Mucosa of descending colon (tissue), 3 donors: ENCODE measurements at regions not wholly inside any gene's neighbourhood (a gene's known extent, or its start where the extent isn't known, plus 50 kb on each side); places are given as distances from the start of the nearest gene placed in this dataset.

ENCODE experiments used
- ATAC-seq: fragments of 200-7000 bp; cut with Tn5 transposase; one replicate; pipeline ENCODE4 v1.9.1; 2020; ENCODE audit warnings: mild to moderate bottlenecking, moderate library complexity
- DNase-seq, 3 donors: peaks; one replicate each; pipeline ENCODE4 v3.0.0-alpha.2; 2020
- H3K36me3 ChIP-seq: fragments of 200-600 bp; one replicate; pipeline ENCODE4 v1.8.0; 2021; ENCODE audit warnings: low read depth, mild to moderate bottlenecking
- H3K4me1 ChIP-seq: fragments of 200-600 bp; one replicate; pipeline ENCODE4 v1.8.0; 2021; ENCODE audit warnings: low read depth, mild to moderate bottlenecking
- H3K4me3 ChIP-seq: fragments of 200-600 bp; one replicate; pipeline ENCODE4 v1.8.0; 2021; ENCODE audit warnings: mild to moderate bottlenecking
- H3K9me3 ChIP-seq: fragments of 200-600 bp; one replicate; pipeline ENCODE4 v1.8.0; 2021; ENCODE audit warnings: mild to moderate bottlenecking
- CTCF ChIP-seq: fragments of 200-600 bp; IDR thresholded peaks from one replicate; pipeline ENCODE4 v1.8.0; 2022; ENCODE audit warnings: antibody characterized with exemption, mild to moderate bottlenecking
- intact Hi-C, 2 donors: fragments of 100-400 bp; cut with DNase I in 1 of 2; cut with micrococcal nuclease in 1 of 2; formaldehyde crosslinking; loops; one replicate each; pipeline versions ENCODE4 v1.11.0 to v1.11.1; 2022; cut with DNase I, micrococcal nuclease
- donor health status: DM: no; HTN: no; CAD: no; lungs with moderate emphysema.
- donor health status: DM: no; HTN: no; CAD: no.
- donor health status: DM: no; HTN: yes; CAD: no.

- Histone ChIP-seq H3K4me3 (no peak overlapping the region), H3K4me1 (no peaks in the 10 kb centered on the region), H3K9me3 (peaks cover 2% of the 10 kb centered on the region), H3K36me3 (no peaks in the 10 kb centered on the region)
- ATAC-seq: no peak
- DNase-seq: no peak
- TF ChIP-seq CTCF: no peak
- intact Hi-C loops: no loop called here
Measured at GRCh38 chr11:127203490-127203889, 202.9 kb upstream of the KIRREL3 start.

- no peak for DNase-seq
- Histone ChIP-seq H3K4me3 (no peak overlapping the region), H3K9me3 (peaks cover 2% of the 10 kb centered on the region), H3K36me3 (no peaks in the 10 kb centered on the region), H3K4me1 (no peaks in the 10 kb centered on the region)
- ATAC-seq: no peak
- intact Hi-C loops: no loop called here
- no peak for TF ChIP-seq CTCF
Measured at GRCh38 chr11:127202105-127202504, 201.5 kb upstream of the KIRREL3 start.

GRCh38 chr11:127199306-127199801 is 198.8 kb upstream of the KIRREL3 start:
- no peak for DNase-seq
- no peak for TF ChIP-seq CTCF
- intact Hi-C loops: no loop called here

GRCh38 chr11:127195501-127196120 is 195.0 kb upstream of the KIRREL3 start:
- TF ChIP-seq CTCF: no peak
- intact Hi-C loops: no loop called here
- Histone ChIP-seq H3K9me3 (no peaks in the 10 kb centered on the region), H3K4me1 (no peaks in the 10 kb centered on the region), H3K4me3 (no peak overlapping the region), H3K36me3 (no peaks in the 10 kb centered on the region)
- no peak for ATAC-seq
- DNase-seq: no peak

More at GRCh38 chr11:127199306-127199801, 198.8 kb upstream of the KIRREL3 start:
- no peak overlapping the region for H3K4me3 ChIP-seq
- H3K4me1 ChIP-seq: no peaks in the 10 kb centered on the region
- no peaks in the 10 kb centered on the region for H3K36me3 ChIP-seq
- ATAC-seq: no peak
- H3K9me3 ChIP-seq: no peaks in the 10 kb centered on the region

GRCh38 chr11:127194521-127194920 is 194.0 kb upstream of the KIRREL3 start:
- H3K36me3 ChIP-seq: no peaks in the 10 kb centered on the region
- no peaks in the 10 kb centered on the region for H3K4me1 ChIP-seq
- DNase-seq: no peak
- no peaks in the 10 kb centered on the region for H3K9me3 ChIP-seq
- intact Hi-C loops: no loop called here
- TF ChIP-seq CTCF: no peak
- no peak for ATAC-seq
- no peak overlapping the region for H3K4me3 ChIP-seq

GRCh38 chr11:127193950-127194349 is 193.4 kb upstream of the KIRREL3 start:
- no peak for TF ChIP-seq CTCF
- intact Hi-C loops: no loop called here
- no peaks in the 10 kb centered on the region for H3K4me1 ChIP-seq
- H3K4me3 ChIP-seq: no peak overlapping the region
- no peaks in the 10 kb centered on the region for H3K9me3 ChIP-seq
- ATAC-seq (no peak), DNase-seq (no peak)
- H3K36me3 ChIP-seq: no peaks in the 10 kb centered on the region
